IgD-negative memory B cell (primary cell): ENCODE measurements at regions not wholly inside any gene's neighbourhood (a gene's known extent, or its start where the extent isn't known, plus 50 kb on each side); places are given as distances from the start of the nearest gene placed in this dataset.

Experiments
- H3K27ac Mint-ChIP-seq, 3 donors: one replicate each; pipeline ENCODE4 v1.8.0; 2020 to 2022; ENCODE audit warnings: mild to moderate bottlenecking in 3 of 3, mixed read lengths in 3 of 3, moderate library complexity in 1 of 3
- H3K27me3 Mint-ChIP-seq: one replicate; pipeline ENCODE4 v1.8.0; 2021; ENCODE audit warnings: mixed read lengths
- H3K36me3 Mint-ChIP-seq: one replicate; pipeline ENCODE4 v1.8.0; 2020; ENCODE audit warnings: mild to moderate bottlenecking, mixed read lengths
- H3K4me1 Mint-ChIP-seq, 3 donors: one replicate each; pipeline ENCODE4 v1.8.0; 2020 to 2022; ENCODE audit warnings: mixed read lengths in 3 of 3, mild to moderate bottlenecking in 1 of 3
- H3K4me3 Mint-ChIP-seq, 4 donors: one replicate each; pipeline ENCODE4 v1.8.0; 2020 to 2022; ENCODE audit warnings: mild to moderate bottlenecking in 4 of 4, mixed read lengths in 4 of 4, moderate library complexity in 3 of 4
- H3K9me3 Mint-ChIP-seq, 3 donors: one replicate each; pipeline ENCODE4 v1.8.0; 2020 to 2021; ENCODE audit warnings: mixed read lengths in 3 of 3, mild to moderate bottlenecking in 1 of 3

DNA sequence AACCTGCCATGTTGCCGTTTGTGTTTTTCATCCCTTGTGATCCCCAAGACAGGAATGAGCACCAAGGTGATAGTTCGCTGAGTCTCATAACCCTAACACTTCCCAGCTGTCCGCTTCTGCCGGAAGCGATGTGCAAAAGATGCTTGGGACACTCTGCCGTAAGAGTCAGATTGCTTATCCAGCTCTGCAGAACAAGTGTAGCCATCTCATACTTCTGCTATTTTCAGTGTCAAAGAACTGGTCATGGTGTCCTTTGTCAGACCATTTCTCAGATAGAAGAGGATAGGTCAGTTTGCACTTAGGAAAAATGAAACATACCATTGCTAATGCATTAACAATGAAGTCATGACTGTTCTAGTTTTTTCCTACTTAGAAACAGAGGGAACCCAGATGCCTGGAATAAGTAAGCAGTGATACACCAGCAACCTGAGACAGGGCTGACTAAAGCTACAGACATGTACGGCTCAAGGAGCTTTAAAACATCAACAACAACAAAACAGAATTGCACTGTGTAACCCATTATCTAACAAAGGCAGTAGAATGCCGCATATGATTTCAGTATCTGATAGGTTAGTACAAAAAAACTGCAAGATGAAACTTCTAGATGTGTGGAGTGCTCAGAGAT is 134.0 kb upstream of the IL12A start:
- no peak overlapping the region for H3K27ac Mint-ChIP-seq
- peaks cover 15% of the 10 kb centered on the region for H3K27me3 Mint-ChIP-seq
- H3K4me1 Mint-ChIP-seq: peaks cover 1 to 8% (median 4%) of the 10 kb centered on the region in 3 donors
- no peaks in the 10 kb centered on the region for H3K36me3 Mint-ChIP-seq
- no peak overlapping the region for H3K4me3 Mint-ChIP-seq
- peaks cover 0 to 2% (median 0%) of the 10 kb centered on the region in 3 donors for H3K9me3 Mint-ChIP-seq

DNA sequence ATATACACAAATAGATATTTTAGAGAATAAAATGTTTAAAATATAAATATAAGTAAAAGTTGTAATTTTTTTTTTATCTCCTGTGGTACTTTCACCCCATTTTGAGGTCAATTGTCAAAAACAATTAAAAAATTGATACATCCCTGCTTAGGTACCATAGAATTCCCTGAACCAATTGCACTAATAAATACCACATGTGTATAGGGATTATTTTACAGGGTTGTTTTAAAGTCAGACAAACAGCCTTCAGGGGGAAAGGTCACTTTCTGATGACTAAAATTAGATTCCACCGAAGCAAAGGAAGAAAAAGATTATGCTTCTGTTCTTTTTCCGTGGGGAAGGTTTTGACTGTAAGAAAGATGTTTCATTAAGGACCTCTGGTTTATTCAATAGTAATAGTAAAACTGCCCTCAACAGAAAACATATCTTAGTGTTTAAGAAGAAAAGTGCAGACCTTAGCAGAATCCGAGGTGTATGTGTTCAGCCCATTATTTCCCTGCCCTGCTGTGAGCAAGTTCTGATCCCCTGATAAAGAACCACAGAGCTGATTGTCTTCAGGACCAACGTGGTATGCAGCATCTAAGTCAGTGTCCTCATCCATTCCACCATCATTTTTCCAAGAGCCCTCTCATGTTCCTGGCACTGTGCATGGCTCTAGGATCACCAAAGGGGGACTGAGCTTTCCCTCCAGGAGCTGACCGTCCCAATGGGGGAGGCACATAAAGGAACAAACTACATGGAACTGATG is 132.9 kb upstream of the IL12A start:
- no peaks in the 10 kb centered on the region for H3K36me3 Mint-ChIP-seq
- peaks cover 1 to 8% (median 4%) of the 10 kb centered on the region in 3 donors for H3K4me1 Mint-ChIP-seq
- H3K4me3 Mint-ChIP-seq: no peak overlapping the region
- no peak overlapping the region for H3K27ac Mint-ChIP-seq
- no peaks in the 10 kb centered on the region for H3K9me3 Mint-ChIP-seq
- peaks cover 15% of the 10 kb centered on the region for H3K27me3 Mint-ChIP-seq

DNA sequence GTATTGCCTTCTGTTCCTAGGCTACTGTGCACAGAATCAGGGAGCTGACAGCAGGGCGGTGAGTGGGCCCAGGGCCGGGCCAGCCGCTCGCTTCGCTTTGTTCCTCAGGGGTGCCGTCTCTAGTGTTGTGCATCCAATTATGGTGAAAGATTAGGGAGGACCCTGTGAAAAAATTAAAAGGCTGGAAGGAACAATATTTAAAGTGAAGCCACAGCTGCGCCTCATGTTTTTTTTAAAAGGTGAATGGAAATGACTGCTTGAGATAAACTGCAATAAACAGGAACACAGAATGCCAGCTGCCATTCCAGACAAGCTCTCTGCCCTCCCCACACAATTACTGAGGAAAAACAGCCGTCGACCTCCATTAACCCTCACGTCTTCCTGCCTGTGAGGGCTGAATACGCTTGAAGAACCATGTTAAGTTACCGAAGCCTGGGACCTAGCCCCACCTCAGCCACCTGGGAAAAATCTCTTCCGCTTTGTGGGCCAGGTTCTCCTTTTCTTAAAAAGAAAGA is 132.0 kb upstream of the IL12A start:
- no peak overlapping the region for H3K27ac Mint-ChIP-seq
- H3K36me3 Mint-ChIP-seq: no peaks in the 10 kb centered on the region
- peaks cover 15% of the 10 kb centered on the region for H3K27me3 Mint-ChIP-seq
- peak overlapping the region in 1 of 4 donors; percentile 65 for H3K4me3 Mint-ChIP-seq
- no peaks in the 10 kb centered on the region for H3K9me3 Mint-ChIP-seq
- H3K4me1 Mint-ChIP-seq: peaks cover 1 to 11% (median 8%) of the 10 kb centered on the region in 3 donors

DNA sequence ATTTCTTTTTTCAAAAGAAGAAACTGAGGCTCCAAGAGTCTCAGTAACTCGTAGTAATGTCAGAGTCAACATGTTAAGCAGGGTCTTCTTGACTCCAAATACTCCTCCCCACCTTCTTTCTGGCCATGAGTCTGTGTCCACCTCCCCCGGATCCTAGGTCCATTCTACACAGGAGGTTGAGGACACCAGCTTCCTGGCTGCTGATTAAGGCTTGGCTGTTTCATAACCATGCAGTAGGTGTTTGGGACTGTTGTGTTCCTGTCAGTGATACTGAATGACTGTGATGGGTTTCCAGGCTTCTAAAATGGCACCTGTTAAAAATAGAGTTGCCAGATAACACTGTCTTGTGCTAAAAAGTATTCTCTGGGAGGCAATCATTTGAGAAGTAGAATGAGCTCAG is 130.8 kb upstream of the IL12A start:
- H3K36me3 Mint-ChIP-seq: no peaks in the 10 kb centered on the region
- H3K9me3 Mint-ChIP-seq: no peaks in the 10 kb centered on the region
- peaks cover 1 to 13% (median 8%) of the 10 kb centered on the region in 3 donors for H3K4me1 Mint-ChIP-seq

DNA sequence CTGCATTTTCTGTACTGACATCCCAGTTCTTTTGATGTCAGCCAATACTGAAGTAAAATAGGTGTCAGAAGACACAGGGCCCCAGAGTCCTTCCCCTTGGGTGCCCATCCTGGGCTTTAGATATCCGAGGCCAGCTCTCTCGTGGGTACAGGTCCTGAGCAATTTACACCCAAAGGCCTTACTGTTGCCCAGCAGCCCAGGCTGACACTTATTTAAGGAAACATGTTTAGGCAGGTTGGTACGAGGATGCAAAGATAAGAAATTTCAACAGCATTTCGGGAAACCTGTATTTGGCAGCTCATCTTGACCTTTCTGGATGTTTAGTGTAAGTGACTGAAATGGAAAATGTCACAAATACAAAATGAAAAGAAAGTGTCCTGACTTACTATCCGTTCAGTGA is 130.0 kb upstream of the IL12A start:
- Mint-ChIP-seq H3K9me3 (no peaks in the 10 kb centered on the region), H3K27ac (no peak overlapping the region), H3K27me3 (peaks cover 11% of the 10 kb centered on the region), H3K4me3 (no peak overlapping the region), H3K36me3 (no peaks in the 10 kb centered on the region), H3K4me1 (peaks cover 1 to 13% (median 8%) of the 10 kb centered on the region in 3 donors)

More for the DNA sequence above, 130.8 kb upstream of the IL12A start:
- no peak overlapping the region for H3K4me3 Mint-ChIP-seq
- peaks cover 15% of the 10 kb centered on the region for H3K27me3 Mint-ChIP-seq
- no peak overlapping the region for H3K27ac Mint-ChIP-seq

DNA sequence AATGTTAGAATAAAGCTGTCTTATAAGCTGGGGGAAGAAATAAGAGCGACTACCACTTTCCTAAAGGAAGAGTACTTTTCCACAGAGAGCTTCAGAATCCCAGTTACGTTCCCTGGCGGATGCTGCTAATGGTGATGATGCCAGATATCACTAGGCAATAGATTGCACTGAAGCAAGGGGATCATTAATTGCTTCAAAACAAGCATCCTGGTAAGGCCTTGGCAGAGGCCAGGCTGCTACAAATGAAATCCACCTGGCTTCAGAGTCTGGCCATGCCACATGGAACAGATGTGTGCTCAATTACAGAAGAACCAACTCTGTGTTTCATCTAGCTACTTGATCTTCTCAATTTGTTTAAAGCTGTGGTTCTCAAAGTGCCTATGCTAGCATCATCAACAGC is 129.2 kb upstream of the IL12A start:
- no peak overlapping the region for H3K4me3 Mint-ChIP-seq
- no peaks in the 10 kb centered on the region for H3K9me3 Mint-ChIP-seq
- peaks cover 12% of the 10 kb centered on the region for H3K27me3 Mint-ChIP-seq
- no peak overlapping the region for H3K27ac Mint-ChIP-seq
- H3K4me1 Mint-ChIP-seq: peaks cover 2 to 13% (median 8%) of the 10 kb centered on the region in 3 donors
- H3K36me3 Mint-ChIP-seq: no peaks in the 10 kb centered on the region

DNA sequence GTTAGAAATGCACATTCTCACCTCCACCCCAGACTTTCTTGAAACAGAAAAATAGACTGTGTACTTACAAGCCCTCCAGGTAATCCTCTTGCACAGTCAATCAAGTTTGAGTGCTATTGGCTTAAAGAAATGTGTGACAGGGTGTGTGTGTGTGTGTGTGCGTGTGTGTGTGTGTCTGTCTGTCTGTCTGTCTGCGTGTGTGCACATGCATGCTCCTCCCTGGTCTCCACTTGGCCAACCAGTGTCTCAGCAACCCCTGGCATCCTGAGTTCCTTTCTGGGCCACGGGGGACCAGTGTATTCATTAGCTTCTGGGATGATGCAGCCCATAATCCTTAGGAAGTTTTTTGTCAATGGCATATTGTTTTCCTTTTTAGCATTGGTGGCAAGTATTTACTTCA is 128.8 kb upstream of the IL12A start:
- Mint-ChIP-seq H3K4me1 (peaks cover 3 to 13% (median 8%) of the 10 kb centered on the region in 3 donors), H3K27ac (no peak overlapping the region)

DNA sequence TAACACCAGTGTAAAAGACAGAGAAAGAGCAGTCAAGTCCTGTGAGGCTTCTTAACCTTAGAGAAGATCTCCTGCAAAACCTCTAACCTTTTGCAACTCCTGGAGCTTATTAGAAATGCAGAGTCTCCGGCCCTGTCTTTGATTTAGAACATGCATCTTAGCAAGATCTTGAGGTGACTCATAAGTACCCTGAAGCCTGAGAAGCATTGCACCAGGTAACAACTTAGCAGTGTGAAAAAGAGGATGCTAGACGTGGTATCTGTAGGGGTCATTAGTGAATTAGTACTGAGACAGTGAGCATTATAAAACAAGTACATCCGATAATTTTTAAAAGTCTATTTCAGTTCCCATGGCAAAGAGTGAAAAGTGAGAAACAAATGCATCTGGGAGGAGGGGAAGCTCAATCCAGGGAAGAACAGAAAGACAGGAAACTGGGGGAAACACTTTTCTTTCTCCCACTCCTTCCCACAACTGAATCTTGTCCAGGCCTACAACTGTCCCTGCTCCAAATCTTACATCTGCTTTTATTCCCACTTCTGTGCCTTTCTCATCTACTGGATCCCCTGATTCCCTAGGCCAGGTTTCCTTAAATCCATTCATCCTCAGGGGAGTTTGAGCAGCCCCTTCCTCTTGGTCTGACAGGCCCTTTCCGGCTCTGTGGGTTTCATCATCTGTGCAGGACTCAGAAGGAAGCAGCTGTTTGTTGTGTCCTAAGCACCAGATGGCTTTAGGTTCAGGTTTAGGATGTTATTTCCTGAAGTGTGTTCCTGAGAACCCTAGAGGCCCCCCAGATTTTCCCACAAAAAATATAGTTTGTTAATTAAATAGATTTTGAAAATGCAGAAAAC is 128.1 kb upstream of the IL12A start:
- no peaks in the 10 kb centered on the region for H3K36me3 Mint-ChIP-seq
- H3K27ac Mint-ChIP-seq: no peak overlapping the region
- H3K9me3 Mint-ChIP-seq: no peaks in the 10 kb centered on the region
- peak overlapping the region in 1 of 4 donors; percentile 38 for H3K4me3 Mint-ChIP-seq
- peaks cover 12% of the 10 kb centered on the region for H3K27me3 Mint-ChIP-seq
- peaks cover 3 to 13% (median 8%) of the 10 kb centered on the region in 3 donors for H3K4me1 Mint-ChIP-seq

More for the DNA sequence above, 128.8 kb upstream of the IL12A start:
- Mint-ChIP-seq H3K27me3 (peaks cover 12% of the 10 kb centered on the region), H3K36me3 (no peaks in the 10 kb centered on the region), H3K4me3 (no peak overlapping the region), H3K9me3 (no peaks in the 10 kb centered on the region)

DNA sequence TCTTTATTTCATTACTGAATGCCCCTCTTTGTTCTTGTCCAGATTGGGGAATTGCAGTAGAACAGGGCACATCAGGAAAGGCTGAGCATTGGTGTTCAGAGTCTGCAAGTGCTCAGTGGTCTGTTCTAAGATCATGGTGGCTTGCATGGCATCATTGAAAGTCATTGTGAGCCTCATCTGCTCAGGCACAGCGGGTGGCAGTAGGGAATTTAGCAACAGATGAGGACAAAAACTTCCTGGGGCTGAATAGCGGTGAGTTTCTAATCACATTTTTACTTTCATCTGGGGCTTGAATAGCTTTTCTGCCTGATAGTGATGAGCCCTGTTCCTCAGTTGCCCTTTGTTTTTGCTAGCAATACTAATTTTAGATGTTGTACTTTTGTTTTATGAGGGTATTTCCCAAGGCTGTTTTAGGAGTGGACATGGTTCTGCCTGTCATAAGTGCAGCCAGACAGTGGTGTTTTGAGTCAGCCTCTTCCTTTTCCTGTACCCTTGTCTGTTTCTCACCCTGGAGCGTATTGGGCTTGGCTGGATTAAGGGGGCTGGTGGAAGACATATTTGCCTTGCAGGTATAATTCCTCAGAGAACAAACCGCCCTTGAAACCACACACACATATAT is 127.2 kb upstream of the IL12A start:
- H3K27me3 Mint-ChIP-seq: peaks cover 11% of the 10 kb centered on the region
- H3K4me3 Mint-ChIP-seq: no peak overlapping the region
- peaks cover 3 to 13% (median 8%) of the 10 kb centered on the region in 3 donors for H3K4me1 Mint-ChIP-seq
- no peak overlapping the region for H3K27ac Mint-ChIP-seq
- no peaks in the 10 kb centered on the region for H3K9me3 Mint-ChIP-seq
- no peaks in the 10 kb centered on the region for H3K36me3 Mint-ChIP-seq

DNA sequence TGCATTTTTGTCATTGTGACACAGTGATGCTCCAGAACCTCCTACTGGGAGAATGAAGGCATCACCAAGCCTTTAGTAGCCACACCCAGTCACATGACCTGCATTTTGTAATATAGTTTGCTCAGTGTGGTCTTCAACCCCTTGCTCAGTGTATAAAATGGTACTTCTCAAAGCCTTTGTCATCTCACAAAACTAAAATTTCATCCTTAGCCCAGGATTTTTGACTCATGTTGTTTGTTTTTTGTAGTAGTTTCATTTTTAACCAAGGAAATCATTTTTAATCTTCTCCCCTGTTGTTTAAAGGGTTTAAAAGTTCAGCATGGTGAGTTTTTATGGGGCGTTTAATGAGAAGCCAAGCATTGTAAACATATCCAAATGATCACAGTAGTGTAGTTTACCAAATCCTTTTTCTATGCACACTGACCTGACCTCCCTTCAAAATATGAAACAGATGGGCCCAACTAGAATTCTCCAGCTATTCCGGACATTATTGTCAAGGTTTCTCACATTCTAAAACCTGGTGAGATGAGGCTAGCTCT is 123.5 kb upstream of the IL12A start:
- Mint-ChIP-seq H3K4me1 (peaks cover 0 to 9% (median 1%) of the 10 kb centered on the region in 3 donors), H3K27me3 (peaks cover 2% of the 10 kb centered on the region), H3K9me3 (no peaks in the 10 kb centered on the region), H3K36me3 (no peaks in the 10 kb centered on the region), H3K27ac (no peak overlapping the region), H3K4me3 (no peak overlapping the region)

DNA sequence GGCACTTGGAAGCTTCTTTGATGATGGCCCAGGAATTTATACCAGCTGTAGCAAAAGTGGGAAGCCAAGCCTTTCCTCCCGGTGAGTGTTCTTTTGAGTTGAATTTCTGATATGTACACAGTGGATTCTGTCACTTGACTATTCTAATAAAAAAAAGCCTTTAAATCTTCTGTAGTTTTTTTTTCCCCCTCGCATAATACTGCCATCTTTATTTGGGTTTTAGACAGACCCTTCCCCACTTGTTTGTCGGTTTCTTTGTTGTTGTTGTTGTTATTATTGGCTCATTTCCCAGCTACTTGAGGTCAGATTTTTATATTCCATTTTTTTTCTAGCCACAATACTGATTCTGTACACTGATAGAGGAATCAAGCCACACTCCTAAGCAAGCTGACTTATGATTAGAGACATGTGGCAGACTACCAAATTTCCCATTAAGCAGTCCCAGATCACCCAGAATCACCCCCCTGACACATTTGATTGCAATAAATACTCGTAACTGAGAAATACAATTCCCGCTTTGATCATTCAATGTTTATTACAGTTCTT is 122.4 kb upstream of the IL12A start:
- Mint-ChIP-seq H3K27me3 (peaks cover 2% of the 10 kb centered on the region), H3K9me3 (no peaks in the 10 kb centered on the region), H3K27ac (no peak overlapping the region), H3K4me1 (peaks cover 0 to 6% (median 1%) of the 10 kb centered on the region in 3 donors), H3K36me3 (no peaks in the 10 kb centered on the region), H3K4me3 (no peak overlapping the region)

DNA sequence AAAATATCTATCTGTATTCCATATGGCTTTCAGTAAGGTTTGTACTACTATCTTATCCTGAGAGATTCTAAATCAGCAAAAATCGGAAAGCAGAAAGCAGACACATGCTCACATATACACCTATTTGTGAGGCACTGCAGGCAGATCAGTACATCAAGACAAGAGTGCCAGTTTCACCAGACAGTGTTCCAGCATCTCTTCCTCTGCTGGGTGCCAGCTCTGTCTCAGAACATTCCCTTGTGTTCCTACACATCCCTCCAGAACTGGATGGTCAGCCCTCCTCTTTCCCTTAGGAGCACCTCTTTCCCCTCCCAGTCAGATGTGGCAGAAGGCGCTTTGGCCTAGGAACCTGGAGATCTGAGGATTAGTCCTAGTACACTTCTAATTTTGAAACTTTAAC is 121.3 kb upstream of the IL12A start:
- Mint-ChIP-seq H3K4me1 (peaks cover 0 to 1% (median 0%) of the 10 kb centered on the region in 3 donors), H3K27me3 (peaks cover 4% of the 10 kb centered on the region), H3K9me3 (peaks cover 0 to 1% (median 0%) of the 10 kb centered on the region in 3 donors), H3K4me3 (no peak overlapping the region), H3K27ac (no peak overlapping the region), H3K36me3 (no peaks in the 10 kb centered on the region)

DNA sequence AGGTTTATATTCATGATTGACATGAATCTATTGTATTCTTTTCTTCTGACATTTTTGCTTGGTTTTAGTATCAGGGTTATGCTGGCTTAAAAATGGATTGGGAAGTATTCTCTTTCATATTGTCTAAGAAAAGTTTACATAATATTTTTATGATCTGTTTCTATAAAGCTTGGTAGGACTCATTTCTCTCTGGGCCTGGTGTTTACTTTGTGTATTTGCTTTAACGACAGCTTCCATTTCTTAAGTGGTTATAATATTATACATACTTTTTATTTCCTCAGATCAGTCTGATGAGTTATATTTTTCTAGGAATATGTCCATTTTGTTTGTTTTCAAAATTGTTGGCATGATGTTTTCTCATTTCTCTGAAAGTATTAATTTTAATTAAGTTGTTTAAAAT is 117.9 kb upstream of the IL12A start:
- H3K27ac Mint-ChIP-seq: no peak overlapping the region
- no peaks in the 10 kb centered on the region for H3K4me1 Mint-ChIP-seq
- peaks cover 0 to 1% (median 0%) of the 10 kb centered on the region in 3 donors for H3K9me3 Mint-ChIP-seq

More for the DNA sequence above, 117.9 kb upstream of the IL12A start:
- H3K4me3 Mint-ChIP-seq: no peak overlapping the region
- H3K36me3 Mint-ChIP-seq: no peaks in the 10 kb centered on the region
- peaks cover 6% of the 10 kb centered on the region for H3K27me3 Mint-ChIP-seq
